A549 (cell line): ENCODE measurements at regions not wholly inside any gene's neighbourhood (a gene's known extent, or its start where the extent isn't known, plus 50 kb on each side); places are given as distances from the start of the nearest gene placed in this dataset.
A peak's percentile ranks its signal among the peaks of the same experiment; 100 is the strongest.

Experiments
- ATAC-seq, 2 experiments: fragments of 200-7000 bp in 1 of 2; fragments of >200 bp in 1 of 2; cut with Nextera tagmentation in 1 of 2; cut with Tn5 transposase in 1 of 2; 3 replicates each; pipeline versions ENCODE4 v1.8.0 to v1.9.1; 2018 to 2020; ENCODE audit warnings: mild to moderate bottlenecking in 1 of 2, moderate library complexity in 1 of 2
- CTCF ChIA-PET: fragments of 300-600 bp; sonication (Branson Sonifier 250); formaldehyde crosslinking; extraction: SDS; loops from one replicate; lab custom pipeline; 2021; ENCODE audit warnings: antibody characterized with exemption, inconsistent platforms; lab: Yijun Ruan, JAX
- POLR2A ChIA-PET: fragments of 350-600 bp; formaldehyde crosslinking; extraction: SDS; loops from one replicate; lab custom pipeline; 2021; ENCODE audit warnings: antibody characterized with exemption, inconsistent platforms; lab: Yijun Ruan, JAX
- DNase-seq, 2 experiments: peaks; one replicate each; pipeline versions ENCODE4 v3.0.0 to v3.0.0-alpha.2; 2011 to 2016; ENCODE audit warnings: low read depth in 1 of 2, low spot score in 1 of 2
- FAIRE-seq: peaks from 2 replicates; lab custom pipeline; 2011; peaks lifted over from hg19 to GRCh38; lab: Jason Lieb, UNC
- H3K27ac ChIP-seq, 2 experiments: fragments of >200 bp; sonication (Bioruptor Twin); formaldehyde crosslinking; 3 replicates each; pipeline ENCODE4 v1.5.1; 2016 to 2017
- H3K4me1 ChIP-seq: fragments of >200 bp; sonication (Bioruptor Twin); formaldehyde crosslinking; 3 replicates; pipeline ENCODE4 v1.6.1; 2016
- H3K4me2 ChIP-seq: fragments of >200 bp; sonication (Bioruptor Twin); formaldehyde crosslinking; 3 replicates; pipeline ENCODE4 v1.6.1; 2016
- H3K4me3 ChIP-seq: fragments of >200 bp; sonication (Bioruptor Twin); formaldehyde crosslinking; 3 replicates; pipeline ENCODE4 v1.5.1; 2016
- H3K9me3 ChIP-seq: fragments of >200 bp; sonication (Bioruptor Twin); formaldehyde crosslinking; 3 replicates; pipeline ENCODE4 v1.6.1; 2016
- ATOH8 ChIP-seq: fragments of 250-450 bp; sonication (Bioruptor Pico); IDR thresholded peaks from 2 replicates; pipeline ENCODE4 v1.5.0; 2020; ENCODE audit warnings: low read depth, mild to moderate bottlenecking, moderate library complexity
- BCL3 ChIP-seq: fragments of >200 bp; sonication (Bioruptor Twin); formaldehyde crosslinking; IDR thresholded peaks from 3 replicates; pipeline ENCODE4 v1.6.1; 2016
- CBX8 ChIP-seq: fragments of 200-600 bp; sonication (generic); IDR thresholded peaks from 2 replicates; pipeline ENCODE4 v1.6.1; 2016
- CEBPB ChIP-seq, 2 experiments: fragments of >200 bp in 1 of 2; sonication (Bioruptor Twin) in 1 of 2; formaldehyde crosslinking in 1 of 2; IDR thresholded peaks; 2 replicates each; pipeline ENCODE4 v1.6.1; 2012 to 2016
- CHD4 ChIP-seq: fragments of 200-600 bp; sonication (generic); IDR thresholded peaks from 2 replicates; pipeline ENCODE4 v1.6.1; 2016; ENCODE audit warnings: antibody characterized with exemption, mild to moderate bottlenecking, borderline replicate concordance
- CTCF ChIP-seq: fragments of >200 bp; sonication (Bioruptor Twin); formaldehyde crosslinking; IDR thresholded peaks from 3 replicates; pipeline ENCODE4 v1.5.1; 2016
- E2F6 ChIP-seq: IDR thresholded peaks from 2 replicates; pipeline ENCODE4 v1.6.1; 2012; ENCODE audit warnings: low read depth, borderline replicate concordance
- EHF ChIP-seq: fragments of 250-450 bp; sonication (Bioruptor Pico); IDR thresholded peaks from 2 replicates; pipeline ENCODE4 v1.5.0; 2020; ENCODE audit warnings: mild to moderate bottlenecking
- EHMT2 ChIP-seq: fragments of 200-600 bp; sonication (generic); IDR thresholded peaks from 2 replicates; pipeline ENCODE4 v1.6.1; 2016; ENCODE audit warnings: antibody characterized with exemption, low read depth, mild to moderate bottlenecking, moderate library complexity
- FOXS1 ChIP-seq: fragments of 250-450 bp; sonication (Bioruptor Pico); IDR thresholded peaks from 2 replicates; pipeline ENCODE4 v1.5.0; 2020; ENCODE audit warnings: mild to moderate bottlenecking, moderate library complexity
- HES2 ChIP-seq: fragments of >200 bp; sonication (Bioruptor Twin); formaldehyde crosslinking; IDR thresholded peaks from 2 replicates; pipeline ENCODE4 v1.6.1; 2016
- HEYL ChIP-seq: fragments of 250-450 bp; sonication (Bioruptor Pico); IDR thresholded peaks from 2 replicates; pipeline ENCODE4 v1.8.0; 2021; ENCODE audit warnings: mild to moderate bottlenecking, moderate library complexity
- HOXB5 ChIP-seq: fragments of 250-450 bp; sonication (Bioruptor Pico); IDR thresholded peaks from 2 replicates; pipeline ENCODE4 v1.5.0; 2020; ENCODE audit warnings: mild to moderate bottlenecking, moderate library complexity
- JUN ChIP-seq, 2 experiments: fragments of >200 bp; sonication (Bioruptor Twin); formaldehyde crosslinking; IDR thresholded peaks; 2 replicates in 1 of 2; 3 replicates in 1 of 2; pipeline ENCODE4 v1.6.1; 2016 to 2017
- KDM1A ChIP-seq: fragments of 200-600 bp; sonication (generic); IDR thresholded peaks from 2 replicates; pipeline ENCODE4 v1.6.1; 2016; ENCODE audit warnings: low read depth, mild to moderate bottlenecking
- KDM5A ChIP-seq: fragments of 200-600 bp; sonication (generic); IDR thresholded peaks from 2 replicates; pipeline ENCODE4 v1.6.1; 2016; ENCODE audit warnings: antibody characterized with exemption, mild to moderate bottlenecking
- MAFK ChIP-seq: fragments of 450-650 bp; IDR thresholded peaks from 2 replicates; pipeline ENCODE4 v1.6.1; 2014; ENCODE audit not compliant: partially characterized antibody
- MAX ChIP-seq: IDR thresholded peaks from 2 replicates; pipeline ENCODE4 v1.6.1; 2012
- MYC ChIP-seq: IDR thresholded peaks from 2 replicates; pipeline ENCODE4 v1.6.1; 2012; ENCODE audit warnings: mild to moderate bottlenecking, inconsistent platforms, low read length, improper control_type of control experiment, borderline replicate concordance
- NR3C1 ChIP-seq: fragments of >200 bp; sonication (Bioruptor Twin); formaldehyde crosslinking; IDR thresholded peaks from 3 replicates; pipeline ENCODE4 v1.6.1; 2017
- PBX3 ChIP-seq: IDR thresholded peaks from 2 replicates; pipeline ENCODE4 v1.6.1; 2012
- POLR2AphosphoS2 ChIP-seq: conservative IDR thresholded peaks from 2 replicates; pipeline ENCODE4 v1.6.1; 2012; ENCODE audit warnings: low read length, improper control_type of control experiment, inconsistent platforms
- RCOR1 ChIP-seq: fragments of 150-350 bp; IDR thresholded peaks from 2 replicates; pipeline ENCODE4 v1.6.1; 2014; ENCODE audit warnings: antibody characterized with exemption, low read length, low read depth
- SREBF2 ChIP-seq: fragments of 450-650 bp; IDR thresholded peaks from 2 replicates; pipeline ENCODE4 v1.6.1; 2014; ENCODE audit warnings: mild to moderate bottlenecking, moderate library complexity
- TP53 ChIP-seq: fragments of 250-450 bp; sonication (Bioruptor Pico); IDR thresholded peaks from 2 replicates; pipeline ENCODE4 v1.5.0; 2021; ENCODE audit warnings: mild to moderate bottlenecking, moderate library complexity
- ZFP36 ChIP-seq: fragments of 450-650 bp; IDR thresholded peaks from 2 replicates; pipeline ENCODE4 v1.6.1; 2014; ENCODE audit warnings: borderline replicate concordance; ENCODE audit not compliant: partially characterized antibody
- WGBS: methylation state at CpG from one replicate; pipeline ENCODE4 v1.1.6; 2017; ENCODE audit errors: missing lambda C conversion rate; 5-methylcytosine and 5-hydroxymethylcytosine counted together

- no peak for TF ChIP-seq ATOH8
- no peak for TF ChIP-seq ZFP36
- no peak for TF ChIP-seq NR3C1
- peak; percentile 87 for TF ChIP-seq MYC
- no peak for TF ChIP-seq CBX8
- TF ChIP-seq MAFK: no peak
- TF ChIP-seq EHF (CRISPR knock-in tag): no peak
- no peak for TF ChIP-seq SREBF2
- TF ChIP-seq HES2: no peak
- TF ChIP-seq EHMT2: no peak
- TF ChIP-seq FOXS1 (CRISPR knock-in tag): no peak
- no peak; the same call in 2 of the 3 replicates for TF ChIP-seq CTCF
- peak; percentile 61 for TF ChIP-seq MAX
- TF ChIP-seq E2F6: 0 out of 2 replicates have a peak, but pooled peaks have one; percentile 29
- no peak for TF ChIP-seq CEBPB (IDR thresholded peaks at IDR 0.05)
- TF ChIP-seq PBX3: no peak
- no peak for TF ChIP-seq HOXB5 (CRISPR knock-in tag)
- no peak for TF ChIP-seq TP53 (CRISPR knock-in tag)
- TF ChIP-seq JUN (IDR thresholded peaks at IDR 0.05): no peak
- TF ChIP-seq KDM1A: no peak
- no peak for TF ChIP-seq BCL3
- TF ChIP-seq CHD4: no peak
- TF ChIP-seq HEYL (CRISPR knock-in tag): no peak
- no peak for TF ChIP-seq RCOR1
- TF ChIP-seq, all 56 proteins: peak for 8
These were observed 53.2 kb upstream of the CDON start (continued) for GRCh38 chr11:126115816-126116331.

- 24% methylated on average over 4 of the region's 4 CpGs for WGBS
- DNase-seq (no peak), ATAC-seq (peak; percentile 5 to 10; a peak in 4 of 6 replicates), FAIRE-seq (no peak)
- ChIA-PET CTCF (interaction anchor here (0.6 to 2.2 kb wide), 7 partner anchors 12 to 192 kb away, joined by 3 to 6 read pairs (median 3); no protein-coding TSS in a partner anchor), POLR2A (no interaction called here)
- peaks cover 37% of the 10 kb centered on the region for H3K4me1 ChIP-seq
- H3K9me3 ChIP-seq: no peaks in the 10 kb centered on the region
- H3K4me2 ChIP-seq: peak overlapping the region; percentile 87
- H3K27ac ChIP-seq: peak overlapping the region; percentile 67 to 87
- TF ChIP-seq POLR2AphosphoS2 (no peak), KDM5A (no peak), HOXB5 (CRISPR knock-in tag) (no peak)
- H3K4me3 ChIP-seq: no peak overlapping the region
These were observed 52.4 kb upstream of the CDON start for GRCh38 chr11:126115127-126115495.
